ENCODE measurements at regions not wholly inside any gene's neighbourhood (a gene's known extent, or its start where the extent isn't known, plus 50 kb on each side); places are given as distances from the start of the nearest gene placed in this dataset.

GRCh38 chr2:22221006-22221405, 1097.2 kb downstream of the TDRD15 start:
- H3K9ac ChIP-seq (ENCODE audit: low read length in 5 of 5) = no peak overlapping the region
- no peak overlapping the region for H3K27ac ChIP-seq (ENCODE audit: low read depth, low read length)
- no peaks in the 10 kb centered on the region for H3K4me1 ChIP-seq (ENCODE audit: control insufficient read depth in 5 of 5, insufficient read depth in 5 of 5, low read length in 5 of 5)
- H3K9me3 ChIP-seq (ENCODE audit: control insufficient read depth in 5 of 5, low read length in 5 of 5) = peaks cover 0 to 4% (median 2%) of the 10 kb centered on the region in 5 donors
- H3K27me3 ChIP-seq (ENCODE audit: control insufficient read depth in 5 of 5, insufficient read depth in 4 of 5, low read length in 5 of 5) = no peaks in the 10 kb centered on the region
- no peaks in the 10 kb centered on the region for H3K36me3 ChIP-seq (ENCODE audit: control insufficient read depth in 5 of 5, insufficient read depth in 5 of 5, low read length in 5 of 5)
- H3K4me3 ChIP-seq (ENCODE audit: low read depth in 1 of 5, low read length in 5 of 5) = no peak overlapping the region

- Histone ChIP-seq H3K9me3 (ENCODE audit: control insufficient read depth in 5 of 5, low read length in 5 of 5) (no peaks in the 10 kb centered on the region), H3K27ac (ENCODE audit: low read depth, low read length) (no peak overlapping the region), H3K4me1 (ENCODE audit: control insufficient read depth in 5 of 5, insufficient read depth in 5 of 5, low read length in 5 of 5) (no peaks in the 10 kb centered on the region), H3K9ac (ENCODE audit: low read length in 5 of 5) (no peak overlapping the region), H3K4me3 (ENCODE audit: low read depth in 1 of 5, low read length in 5 of 5) (no peak overlapping the region), H3K36me3 (ENCODE audit: control insufficient read depth in 5 of 5, insufficient read depth in 5 of 5, low read length in 5 of 5) (no peaks in the 10 kb centered on the region), H3K27me3 (ENCODE audit: control insufficient read depth in 5 of 5, insufficient read depth in 4 of 5, low read length in 5 of 5) (no peaks in the 10 kb centered on the region)
These were observed 1115.2 kb downstream of the TDRD15 start for GRCh38 chr2:22238967-22239366.

- no peaks in the 10 kb centered on the region for H3K9me3 ChIP-seq (ENCODE audit: control insufficient read depth in 5 of 5, low read length in 5 of 5)
- H3K4me3 ChIP-seq (ENCODE audit: low read depth in 1 of 5, low read length in 5 of 5) = no peak overlapping the region
- no peak overlapping the region for H3K27ac ChIP-seq (ENCODE audit: low read depth, low read length)
- no peaks in the 10 kb centered on the region for H3K36me3 ChIP-seq (ENCODE audit: control insufficient read depth in 5 of 5, insufficient read depth in 5 of 5, low read length in 5 of 5)
- no peaks in the 10 kb centered on the region for H3K4me1 ChIP-seq (ENCODE audit: control insufficient read depth in 5 of 5, insufficient read depth in 5 of 5, low read length in 5 of 5)
- no peak overlapping the region for H3K9ac ChIP-seq (ENCODE audit: low read length in 5 of 5)
- no peaks in the 10 kb centered on the region for H3K27me3 ChIP-seq (ENCODE audit: control insufficient read depth in 5 of 5, insufficient read depth in 4 of 5, low read length in 5 of 5)
These were observed 1123.7 kb downstream of the TDRD15 start for GRCh38 chr2:22247466-22247865.

- no peaks in the 10 kb centered on the region for H3K36me3 ChIP-seq (ENCODE audit: control insufficient read depth in 5 of 5, insufficient read depth in 5 of 5, low read length in 5 of 5)
- no peak overlapping the region for H3K9ac ChIP-seq (ENCODE audit: low read length in 5 of 5)
- no peak overlapping the region for H3K4me3 ChIP-seq (ENCODE audit: low read depth in 1 of 5, low read length in 5 of 5)
- no peaks in the 10 kb centered on the region for H3K9me3 ChIP-seq (ENCODE audit: control insufficient read depth in 5 of 5, low read length in 5 of 5)
- no peak overlapping the region for H3K27ac ChIP-seq (ENCODE audit: low read depth, low read length)
- no peaks in the 10 kb centered on the region for H3K4me1 ChIP-seq (ENCODE audit: control insufficient read depth in 5 of 5, insufficient read depth in 5 of 5, low read length in 5 of 5)
- H3K27me3 ChIP-seq (ENCODE audit: control insufficient read depth in 5 of 5, insufficient read depth in 4 of 5, low read length in 5 of 5) = no peaks in the 10 kb centered on the region
These were observed 1125.1 kb downstream of the TDRD15 start for GRCh38 chr2:22248851-22249250.

GRCh38 chr2:22253171-22253570, 1129.4 kb downstream of the TDRD15 start:
- H3K9ac ChIP-seq (ENCODE audit: low read length in 5 of 5) = no peak overlapping the region
- no peaks in the 10 kb centered on the region for H3K27me3 ChIP-seq (ENCODE audit: control insufficient read depth in 5 of 5, insufficient read depth in 4 of 5, low read length in 5 of 5)
- H3K36me3 ChIP-seq (ENCODE audit: control insufficient read depth in 5 of 5, insufficient read depth in 5 of 5, low read length in 5 of 5) = no peaks in the 10 kb centered on the region
- H3K9me3 ChIP-seq (ENCODE audit: control insufficient read depth in 5 of 5, low read length in 5 of 5) = no peaks in the 10 kb centered on the region
- H3K27ac ChIP-seq (ENCODE audit: low read depth, low read length) = no peak overlapping the region
- H3K4me1 ChIP-seq (ENCODE audit: control insufficient read depth in 5 of 5, insufficient read depth in 5 of 5, low read length in 5 of 5) = no peaks in the 10 kb centered on the region
- no peak overlapping the region for H3K4me3 ChIP-seq (ENCODE audit: low read depth in 1 of 5, low read length in 5 of 5)

GRCh38 chr2:22261165-22261564, 1123.8 kb upstream of the KLHL29 start:
- H3K36me3 ChIP-seq (ENCODE audit: control insufficient read depth in 5 of 5, insufficient read depth in 5 of 5, low read length in 5 of 5) = no peaks in the 10 kb centered on the region
- no peak overlapping the region for H3K27ac ChIP-seq (ENCODE audit: low read depth, low read length)
- H3K4me1 ChIP-seq (ENCODE audit: control insufficient read depth in 5 of 5, insufficient read depth in 5 of 5, low read length in 5 of 5) = no peaks in the 10 kb centered on the region
- peaks cover 0 to 2% (median 0%) of the 10 kb centered on the region in 5 donors for H3K9me3 ChIP-seq (ENCODE audit: control insufficient read depth in 5 of 5, low read length in 5 of 5)
- no peak overlapping the region for H3K9ac ChIP-seq (ENCODE audit: low read length in 5 of 5)
- H3K27me3 ChIP-seq (ENCODE audit: control insufficient read depth in 5 of 5, insufficient read depth in 4 of 5, low read length in 5 of 5) = no peaks in the 10 kb centered on the region
- H3K4me3 ChIP-seq (ENCODE audit: low read depth in 1 of 5, low read length in 5 of 5) = no peak overlapping the region

GRCh38 chr2:22270341-22270740, 1114.6 kb upstream of the KLHL29 start:
- Histone ChIP-seq H3K27ac (ENCODE audit: low read depth, low read length) (no peak overlapping the region), H3K9me3 (ENCODE audit: control insufficient read depth in 5 of 5, low read length in 5 of 5) (peaks cover 0 to 10% (median 7%) of the 10 kb centered on the region in 5 donors), H3K36me3 (ENCODE audit: control insufficient read depth in 5 of 5, insufficient read depth in 5 of 5, low read length in 5 of 5) (no peaks in the 10 kb centered on the region), H3K4me1 (ENCODE audit: control insufficient read depth in 5 of 5, insufficient read depth in 5 of 5, low read length in 5 of 5) (no peaks in the 10 kb centered on the region), H3K27me3 (ENCODE audit: control insufficient read depth in 5 of 5, insufficient read depth in 4 of 5, low read length in 5 of 5) (no peaks in the 10 kb centered on the region), H3K9ac (ENCODE audit: low read length in 5 of 5) (no peak overlapping the region), H3K4me3 (ENCODE audit: low read depth in 1 of 5, low read length in 5 of 5) (no peak overlapping the region)

GRCh38 chr2:22273853-22274252, 1111.1 kb upstream of the KLHL29 start:
- peaks cover 0 to 10% (median 7%) of the 10 kb centered on the region in 5 donors for H3K9me3 ChIP-seq (ENCODE audit: control insufficient read depth in 5 of 5, low read length in 5 of 5)

GRCh38 chr2:22274661-22275060, 1110.3 kb upstream of the KLHL29 start:
- H3K4me1 ChIP-seq (ENCODE audit: control insufficient read depth in 5 of 5, insufficient read depth in 5 of 5, low read length in 5 of 5) = no peaks in the 10 kb centered on the region
- no peaks in the 10 kb centered on the region for H3K36me3 ChIP-seq (ENCODE audit: control insufficient read depth in 5 of 5, insufficient read depth in 5 of 5, low read length in 5 of 5)
- H3K4me3 ChIP-seq (ENCODE audit: low read depth in 1 of 5, low read length in 5 of 5) = no peak overlapping the region
- H3K27me3 ChIP-seq (ENCODE audit: control insufficient read depth in 5 of 5, insufficient read depth in 4 of 5, low read length in 5 of 5) = no peaks in the 10 kb centered on the region
- H3K9me3 ChIP-seq (ENCODE audit: control insufficient read depth in 5 of 5, low read length in 5 of 5) = peaks cover 0 to 8% (median 3%) of the 10 kb centered on the region in 5 donors
- H3K9ac ChIP-seq (ENCODE audit: low read length in 5 of 5) = no peak overlapping the region
- no peak overlapping the region for H3K27ac ChIP-seq (ENCODE audit: low read depth, low read length)

More at GRCh38 chr2:22273853-22274252, 1111.1 kb upstream of the KLHL29 start:
- H3K4me3 ChIP-seq (ENCODE audit: low read depth in 1 of 5, low read length in 5 of 5) = no peak overlapping the region
- H3K4me1 ChIP-seq (ENCODE audit: control insufficient read depth in 5 of 5, insufficient read depth in 5 of 5, low read length in 5 of 5) = no peaks in the 10 kb centered on the region
- no peak overlapping the region for H3K9ac ChIP-seq (ENCODE audit: low read length in 5 of 5)
- H3K36me3 ChIP-seq (ENCODE audit: control insufficient read depth in 5 of 5, insufficient read depth in 5 of 5, low read length in 5 of 5) = no peaks in the 10 kb centered on the region
- H3K27ac ChIP-seq (ENCODE audit: low read depth, low read length) = no peak overlapping the region
- no peaks in the 10 kb centered on the region for H3K27me3 ChIP-seq (ENCODE audit: control insufficient read depth in 5 of 5, insufficient read depth in 4 of 5, low read length in 5 of 5)

GRCh38 chr2:22276696-22277095, 1108.3 kb upstream of the KLHL29 start:
- Histone ChIP-seq H3K27me3 (ENCODE audit: control insufficient read depth in 5 of 5, insufficient read depth in 4 of 5, low read length in 5 of 5) (no peaks in the 10 kb centered on the region), H3K36me3 (ENCODE audit: control insufficient read depth in 5 of 5, insufficient read depth in 5 of 5, low read length in 5 of 5) (no peaks in the 10 kb centered on the region), H3K27ac (ENCODE audit: low read depth, low read length) (no peak overlapping the region), H3K4me3 (ENCODE audit: low read depth in 1 of 5, low read length in 5 of 5) (no peak overlapping the region), H3K9me3 (ENCODE audit: control insufficient read depth in 5 of 5, low read length in 5 of 5) (peaks cover 0 to 3% (median 0%) of the 10 kb centered on the region in 5 donors), H3K9ac (ENCODE audit: low read length in 5 of 5) (no peak overlapping the region), H3K4me1 (ENCODE audit: control insufficient read depth in 5 of 5, insufficient read depth in 5 of 5, low read length in 5 of 5) (peaks cover 0 to 10% (median 0%) of the 10 kb centered on the region in 5 donors)

GRCh38 chr2:22279541-22279940, 1105.4 kb upstream of the KLHL29 start:
- H3K9ac ChIP-seq (ENCODE audit: low read length in 5 of 5) = no peak overlapping the region
- H3K36me3 ChIP-seq (ENCODE audit: control insufficient read depth in 5 of 5, insufficient read depth in 5 of 5, low read length in 5 of 5) = no peaks in the 10 kb centered on the region
- no peak overlapping the region for H3K27ac ChIP-seq (ENCODE audit: low read depth, low read length)
- peaks cover 0 to 11% (median 0%) of the 10 kb centered on the region in 5 donors for H3K4me1 ChIP-seq (ENCODE audit: control insufficient read depth in 5 of 5, insufficient read depth in 5 of 5, low read length in 5 of 5)
- H3K4me3 ChIP-seq (ENCODE audit: low read depth in 1 of 5, low read length in 5 of 5) = no peak overlapping the region
- no peaks in the 10 kb centered on the region for H3K9me3 ChIP-seq (ENCODE audit: control insufficient read depth in 5 of 5, low read length in 5 of 5)
- no peaks in the 10 kb centered on the region for H3K27me3 ChIP-seq (ENCODE audit: control insufficient read depth in 5 of 5, insufficient read depth in 4 of 5, low read length in 5 of 5)
